Astrocyte of the spinal cord (primary cell): ENCODE measurements at regions not wholly inside any gene's neighbourhood (a gene's known extent, or its start where the extent isn't known, plus 50 kb on each side); places are given as distances from the start of the nearest gene placed in this dataset.

Experiments
- DNase-seq: peaks from one replicate; pipeline ENCODE4 v3.0.0; 2011; ENCODE audit warnings: low read depth, low spot score
- H3K4me3 ChIP-seq: 2 replicates; pipeline ENCODE4 v1.5.1; 2011; ENCODE audit warnings: low read depth, mild to moderate bottlenecking, low read length, moderate library complexity
- in situ Hi-C: cut with HindIII; loops from 2 replicates; pipeline ENCODE4 v1.10.0; 2017; ENCODE audit warnings: low sequenced_read_pairs
- TF ChIP-seq, protein P1 (sequence below): IDR thresholded peaks from 2 replicates; pipeline ENCODE4 v1.5.1; 2012; ENCODE audit warnings: low read depth, mild to moderate bottlenecking, low read length, inconsistent platforms

- no peak for DNase-seq
- no peak overlapping the region for H3K4me3 ChIP-seq
- in situ Hi-C loops = no loop called here
- TF ChIP-seq, protein P1, sequence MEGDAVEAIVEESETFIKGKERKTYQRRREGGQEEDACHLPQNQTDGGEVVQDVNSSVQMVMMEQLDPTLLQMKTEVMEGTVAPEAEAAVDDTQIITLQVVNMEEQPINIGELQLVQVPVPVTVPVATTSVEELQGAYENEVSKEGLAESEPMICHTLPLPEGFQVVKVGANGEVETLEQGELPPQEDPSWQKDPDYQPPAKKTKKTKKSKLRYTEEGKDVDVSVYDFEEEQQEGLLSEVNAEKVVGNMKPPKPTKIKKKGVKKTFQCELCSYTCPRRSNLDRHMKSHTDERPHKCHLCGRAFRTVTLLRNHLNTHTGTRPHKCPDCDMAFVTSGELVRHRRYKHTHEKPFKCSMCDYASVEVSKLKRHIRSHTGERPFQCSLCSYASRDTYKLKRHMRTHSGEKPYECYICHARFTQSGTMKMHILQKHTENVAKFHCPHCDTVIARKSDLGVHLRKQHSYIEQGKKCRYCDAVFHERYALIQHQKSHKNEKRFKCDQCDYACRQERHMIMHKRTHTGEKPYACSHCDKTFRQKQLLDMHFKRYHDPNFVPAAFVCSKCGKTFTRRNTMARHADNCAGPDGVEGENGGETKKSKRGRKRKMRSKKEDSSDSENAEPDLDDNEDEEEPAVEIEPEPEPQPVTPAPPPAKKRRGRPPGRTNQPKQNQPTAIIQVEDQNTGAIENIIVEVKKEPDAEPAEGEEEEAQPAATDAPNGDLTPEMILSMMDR = no peak
Observed at GRCh38 chr7:148935451-148935850, 51.4 kb upstream of the EZH2 start.
